Mesenteric fat pad (tissue), 1 donor: ENCODE measurements at regions not wholly inside any gene's neighbourhood (a gene's known extent, or its start where the extent isn't known, plus 50 kb on each side); places are given as distances from the start of the nearest gene placed in this dataset.
"Not testable (repeated sequence)": the region's sequence is repeated elsewhere in the genome, so short reads cannot be mapped to it uniquely, and the experiment has no call there.

ENCODE experiments used
- DNase-seq: peaks from one replicate; pipeline ENCODE4 v3.0.0-alpha.2; 2020; ENCODE audit warnings: low spot score
- donor health status: DM: yes; HTN: yes; CAD: no.

DNA sequence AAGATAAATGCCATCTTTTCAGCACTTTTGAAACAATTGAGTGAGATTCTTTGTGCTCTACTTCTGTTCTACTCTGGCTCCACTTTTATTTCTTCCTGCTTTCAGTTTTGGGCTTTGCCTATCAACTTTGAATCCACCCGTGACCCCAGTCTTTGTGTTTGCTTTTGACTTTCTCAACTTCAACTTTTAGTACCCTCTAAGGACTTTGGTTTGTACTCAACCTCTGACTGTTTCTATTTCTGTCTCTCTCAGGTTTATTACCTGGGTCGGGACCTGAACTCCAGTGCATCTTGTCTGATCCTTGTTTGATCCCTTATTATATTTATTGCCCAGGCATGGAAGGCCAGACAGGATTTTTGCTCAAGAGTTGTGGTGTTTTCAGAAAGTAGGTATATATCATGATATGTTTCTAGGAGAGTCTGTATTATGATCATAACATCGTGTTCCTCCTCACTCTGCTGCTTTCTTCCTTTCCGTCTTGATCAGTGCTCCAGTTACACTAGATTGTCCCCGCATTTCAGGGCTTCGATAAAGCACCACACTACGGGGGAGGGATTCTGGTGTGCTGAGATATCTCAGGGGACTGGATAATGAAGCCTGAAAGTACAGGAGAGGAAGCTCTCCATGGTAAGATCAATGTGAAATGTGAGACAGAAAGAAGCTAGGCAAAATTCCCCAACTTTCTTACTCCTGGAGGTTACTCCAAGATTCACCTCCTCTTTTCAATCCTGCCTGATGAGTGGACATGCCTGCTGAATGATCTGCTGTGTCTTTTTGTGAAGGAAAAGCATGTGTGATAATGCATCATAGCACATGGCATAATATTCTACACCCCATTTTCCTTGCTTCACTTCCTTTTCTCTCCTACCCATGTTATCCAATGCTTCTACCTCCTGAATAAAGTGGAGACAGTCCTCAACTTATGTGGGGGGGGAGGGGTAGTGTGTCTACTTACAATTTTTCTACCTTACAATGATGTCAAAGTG lies 155.5 kb upstream of the GRIN3A start:
- DNase-seq = no peak

DNA sequence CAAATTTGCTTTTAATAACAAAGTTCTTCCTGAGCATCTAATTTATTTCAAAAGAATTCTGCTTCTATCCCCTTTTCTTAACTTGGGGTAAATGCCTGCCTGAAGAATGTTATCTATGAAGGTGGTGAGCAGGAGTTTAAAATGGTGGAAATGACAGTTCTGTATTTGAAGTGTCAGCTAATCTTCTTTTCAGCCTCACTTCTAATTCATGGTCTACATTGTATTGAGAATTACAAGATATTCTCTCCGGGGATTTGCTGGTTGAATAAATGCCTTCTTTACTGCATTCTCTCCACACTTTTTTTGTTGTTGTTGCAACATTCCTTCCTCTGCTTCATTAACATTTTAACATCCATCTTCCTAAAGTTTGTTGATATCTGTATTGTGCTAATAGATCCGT lies 143.1 kb upstream of the GRIN3A start:
- no peak for DNase-seq

DNA sequence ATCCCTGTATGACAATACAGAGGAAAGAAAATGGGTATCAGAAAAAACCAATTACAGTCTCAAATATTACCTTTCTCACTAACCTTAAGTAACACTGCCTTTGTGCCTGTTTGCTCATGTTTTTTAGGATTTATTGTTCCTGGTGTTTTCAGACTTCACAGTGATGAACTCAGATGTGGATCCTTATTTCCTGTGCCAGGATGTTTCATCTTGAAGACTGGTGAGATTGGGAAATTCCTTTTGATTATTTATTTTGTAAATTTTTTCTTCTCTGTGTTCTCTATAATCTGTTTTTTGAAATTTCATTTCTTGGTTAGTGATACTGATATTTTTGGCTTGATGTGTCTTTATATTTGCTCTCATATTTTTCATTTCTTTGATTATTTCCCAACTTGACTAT lies 142.4 kb upstream of the GRIN3A start:
- no peak for DNase-seq

DNA sequence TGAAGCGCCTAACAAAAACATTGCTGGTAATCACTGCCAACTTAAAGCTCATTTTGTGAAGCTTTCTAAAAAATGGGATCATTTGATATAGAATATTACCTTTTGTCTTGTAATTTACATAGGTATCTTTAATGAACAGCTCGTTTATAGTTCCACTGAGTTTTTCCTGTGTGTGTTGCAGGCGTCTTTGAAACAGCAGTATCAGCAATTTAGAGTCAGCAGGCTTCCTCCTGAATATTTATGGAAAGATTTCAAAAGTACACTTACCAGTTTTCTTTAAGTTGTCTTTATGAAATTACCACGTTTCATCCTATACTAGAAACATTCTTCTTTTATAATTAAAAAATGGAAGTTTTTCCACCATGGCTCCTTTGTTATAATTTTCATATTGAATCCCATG lies 140.3 kb upstream of the GRIN3A start:
- DNase-seq = no peak

DNA sequence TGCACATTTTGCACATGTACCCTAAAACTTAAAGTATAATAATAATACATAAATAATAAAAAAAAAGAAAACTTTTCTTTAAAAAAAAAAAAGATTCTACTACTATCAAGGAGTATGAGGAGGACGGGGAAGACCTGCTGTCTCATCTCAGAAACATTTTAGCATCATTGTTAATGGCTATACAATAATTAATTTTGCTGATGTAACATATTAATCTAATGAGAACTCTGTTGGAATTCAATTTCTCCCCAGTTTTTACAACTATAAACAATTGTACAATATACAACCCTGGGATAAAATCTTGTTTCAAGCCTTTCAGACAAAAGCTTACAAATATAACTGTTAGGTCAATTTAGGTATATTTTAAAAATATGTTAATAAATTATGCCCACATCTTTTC lies 139.0 kb upstream of the GRIN3A start:
- DNase-seq = no peak

DNA sequence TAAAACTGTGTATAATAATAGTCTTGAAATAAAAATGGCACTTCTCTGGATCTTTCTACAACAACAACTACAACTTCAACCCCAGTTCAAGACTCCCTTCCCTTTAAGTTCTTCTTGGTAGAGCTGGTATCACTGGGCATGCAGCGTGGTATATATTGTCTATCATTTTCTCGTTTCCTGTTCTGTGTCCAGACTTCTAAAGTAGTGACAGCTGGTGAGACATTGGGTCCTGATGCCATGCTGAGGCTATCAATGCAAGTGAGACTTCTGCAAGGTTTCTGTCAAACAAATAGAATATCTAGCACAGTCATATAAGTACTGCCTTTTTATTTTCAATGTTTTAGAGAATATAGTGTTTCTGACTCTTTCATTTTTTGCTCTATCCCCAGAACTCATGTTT lies 123.0 kb upstream of the GRIN3A start:
- DNase-seq = no peak

DNA sequence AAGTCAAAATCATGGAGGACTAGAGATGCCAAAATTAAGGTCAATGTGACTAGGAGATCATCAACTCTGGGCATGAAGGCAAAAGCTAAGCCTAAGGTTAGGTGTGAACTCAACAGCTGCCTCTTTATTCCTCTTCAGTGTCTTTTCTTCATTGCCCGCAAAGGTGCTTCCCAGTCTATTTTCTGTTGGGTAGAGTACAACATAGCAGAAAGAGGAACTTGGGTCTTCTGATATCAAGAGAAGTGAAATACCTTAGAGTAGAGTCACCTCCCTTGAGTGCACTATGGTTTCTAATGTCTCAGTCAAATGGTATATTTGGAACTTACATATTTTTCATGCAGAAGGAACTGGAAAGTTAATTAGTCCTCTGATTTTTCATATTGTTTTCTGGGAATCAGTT lies 122.5 kb upstream of the GRIN3A start:
- DNase-seq = no peak

DNA sequence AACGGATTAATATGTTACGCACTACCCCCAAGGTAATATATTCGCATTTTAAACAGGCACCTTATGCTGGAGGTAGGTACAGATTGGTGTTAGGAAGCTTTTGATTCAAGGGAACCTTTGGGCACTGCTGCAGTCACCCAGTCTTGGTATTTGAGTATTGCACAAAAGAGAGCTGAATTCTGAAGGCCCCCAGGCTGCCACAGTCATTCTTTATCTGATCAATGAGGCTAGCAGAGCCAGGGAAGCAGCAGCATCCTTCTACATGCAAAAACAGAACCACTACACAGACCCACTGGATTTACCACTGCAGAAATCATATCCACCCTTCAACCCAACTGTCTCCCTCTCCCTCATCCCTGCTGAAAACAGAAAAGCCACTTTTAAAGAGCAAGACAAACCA lies 121.2 kb upstream of the GRIN3A start:
- no peak for DNase-seq

DNA sequence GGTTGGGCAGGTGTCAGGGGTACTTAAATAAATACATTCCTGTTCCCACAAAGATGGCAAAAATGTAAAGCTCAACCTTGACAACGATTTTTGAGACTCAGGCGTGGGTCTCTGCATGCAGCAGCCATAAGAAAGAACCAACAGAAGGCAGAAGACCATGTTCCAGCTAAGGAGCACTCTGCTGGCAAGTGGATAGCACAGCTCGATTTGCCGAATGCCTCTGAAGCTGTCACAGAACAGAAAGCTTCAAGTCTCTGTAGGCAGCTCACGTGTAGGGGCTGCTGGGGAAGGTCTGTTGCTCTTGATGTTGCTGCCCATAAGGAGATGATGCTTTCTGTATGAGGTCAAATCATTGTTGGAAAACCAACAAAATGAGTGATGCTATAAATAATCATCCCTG lies 119.6 kb upstream of the GRIN3A start:
- DNase-seq = no peak

DNA sequence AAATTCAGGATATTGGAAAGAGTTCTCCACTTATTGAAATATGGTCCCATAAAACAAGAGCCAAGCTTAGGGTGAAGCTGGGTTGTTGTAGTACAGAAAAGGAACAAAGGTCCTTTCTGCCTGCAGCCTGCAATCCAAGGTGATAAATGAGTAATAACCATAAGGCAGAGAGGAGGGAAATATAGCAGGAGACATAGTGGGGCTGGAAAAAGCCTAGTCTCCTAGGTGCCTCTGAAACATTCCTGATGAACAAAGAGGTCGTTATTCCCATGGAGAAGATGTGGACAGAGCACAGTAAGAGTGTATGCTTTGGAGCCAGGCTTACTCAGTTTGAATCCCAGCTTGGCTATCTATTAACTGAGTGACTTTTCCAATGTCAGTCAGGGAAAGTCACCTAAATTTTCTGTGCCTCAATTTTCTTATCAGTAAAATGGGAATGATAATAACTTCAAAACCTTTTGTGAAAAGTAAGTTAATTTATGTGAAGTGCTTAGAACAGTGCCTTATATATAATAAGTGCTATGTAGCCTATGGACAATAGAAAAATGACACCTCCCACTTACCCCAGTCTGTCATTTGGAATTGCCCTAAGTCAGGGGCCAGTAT lies 110.8 kb upstream of the GRIN3A start:
- no peak for DNase-seq

DNA sequence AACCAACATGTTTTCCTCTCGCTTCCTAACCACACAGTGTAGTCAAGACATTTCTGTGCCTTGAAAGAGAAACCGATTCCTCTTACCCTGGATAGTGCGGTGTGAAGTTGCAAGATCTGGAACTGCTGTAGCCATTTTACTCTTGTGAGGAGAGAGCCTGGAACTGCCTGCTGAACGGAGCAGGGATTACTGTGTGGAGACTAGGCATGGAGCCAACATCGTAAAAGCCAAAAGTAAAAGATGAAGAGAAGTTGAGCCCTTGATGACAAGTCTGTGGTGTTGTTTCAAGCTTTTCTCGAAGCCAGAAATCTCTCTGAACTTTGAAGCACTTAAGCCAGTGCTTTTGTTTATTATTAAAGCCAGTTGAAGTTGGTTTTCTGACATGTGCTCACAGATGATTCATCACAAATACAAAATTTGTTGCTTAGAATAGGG lies 110.1 kb upstream of the GRIN3A start:
- DNase-seq = no peak

DNA sequence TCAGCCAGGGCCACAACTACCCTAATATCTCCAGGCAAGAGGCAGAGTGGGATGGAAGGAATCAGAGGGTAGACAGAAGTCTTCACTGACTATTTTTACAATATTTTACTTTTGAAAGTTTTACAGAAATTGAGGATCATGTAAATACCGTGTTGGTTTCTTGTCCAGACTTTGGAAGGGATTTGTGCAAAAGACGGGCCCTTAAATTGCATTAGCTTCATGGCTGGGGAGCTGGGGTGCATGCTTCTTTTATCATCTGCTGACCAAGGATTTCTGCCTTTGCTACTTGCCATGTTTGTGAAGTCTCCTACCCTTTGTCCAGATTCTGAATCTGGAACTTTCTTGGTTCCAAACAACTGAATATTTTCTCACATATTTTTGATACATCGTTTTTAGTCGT lies 107.7 kb upstream of the GRIN3A start:
- DNase-seq = no peak

DNA sequence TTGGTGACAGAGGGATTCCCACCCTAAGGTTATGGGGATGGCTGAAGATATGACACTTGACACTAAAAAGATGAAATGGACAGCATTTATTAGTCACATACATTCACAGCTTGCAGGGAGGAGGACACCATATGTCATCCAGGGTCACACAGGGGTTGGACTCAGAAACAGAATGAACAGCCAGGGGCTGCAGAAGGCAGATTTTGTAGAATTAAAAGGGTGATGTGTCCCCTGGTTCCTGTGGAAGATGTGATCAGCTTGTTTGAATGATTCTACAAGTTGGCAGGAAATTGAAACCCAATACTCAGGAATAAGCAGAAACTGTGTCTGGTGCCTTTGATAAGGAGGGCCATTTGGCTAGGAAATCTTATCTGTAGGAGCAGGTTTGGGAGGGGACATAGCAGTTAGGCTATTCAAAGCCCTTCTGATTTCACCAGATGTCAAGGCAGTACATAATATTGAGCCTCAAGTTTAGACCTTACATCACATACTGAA lies 102.3 kb upstream of the GRIN3A start:
- no peak for DNase-seq

DNA sequence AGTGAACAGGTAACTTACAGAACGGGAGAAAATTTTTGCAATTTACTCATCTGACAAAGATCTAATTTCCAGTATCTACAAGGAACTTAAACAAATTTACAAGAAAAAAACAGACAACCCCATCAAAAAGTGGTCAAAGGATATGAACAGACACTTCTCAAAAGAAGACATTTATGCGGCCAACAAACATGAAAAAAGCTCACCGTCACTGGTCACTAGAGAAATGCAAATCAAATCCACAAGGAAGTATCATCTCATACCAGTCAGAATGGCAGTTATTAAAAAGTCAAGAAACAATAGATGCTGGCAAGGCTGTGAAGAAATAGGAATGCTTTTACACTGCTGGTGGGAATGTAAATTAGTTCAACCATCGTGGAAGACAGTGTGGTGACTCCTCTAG lies 100.5 kb upstream of the GRIN3A start:
- DNase-seq = not testable (repeated sequence)

DNA sequence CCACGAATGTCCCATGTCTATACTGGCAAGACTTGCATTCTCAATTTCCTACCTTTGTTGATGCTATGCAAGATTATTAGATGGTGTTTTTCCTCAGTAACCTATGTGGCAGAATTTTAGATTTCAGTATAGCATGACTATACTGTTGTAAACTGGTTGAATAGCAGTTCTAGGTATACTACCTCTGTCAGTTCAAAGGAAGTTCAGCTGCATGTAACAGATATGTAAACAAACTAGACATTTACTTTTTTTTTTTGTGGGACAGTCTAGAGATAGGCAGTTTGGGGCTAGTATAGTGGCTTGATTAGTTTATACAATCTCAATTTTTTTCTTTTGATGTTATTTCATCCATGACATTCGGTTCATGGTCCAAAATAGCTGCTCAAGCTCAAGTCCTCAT lies 97.6 kb upstream of the GRIN3A start:
- DNase-seq = no peak

DNA sequence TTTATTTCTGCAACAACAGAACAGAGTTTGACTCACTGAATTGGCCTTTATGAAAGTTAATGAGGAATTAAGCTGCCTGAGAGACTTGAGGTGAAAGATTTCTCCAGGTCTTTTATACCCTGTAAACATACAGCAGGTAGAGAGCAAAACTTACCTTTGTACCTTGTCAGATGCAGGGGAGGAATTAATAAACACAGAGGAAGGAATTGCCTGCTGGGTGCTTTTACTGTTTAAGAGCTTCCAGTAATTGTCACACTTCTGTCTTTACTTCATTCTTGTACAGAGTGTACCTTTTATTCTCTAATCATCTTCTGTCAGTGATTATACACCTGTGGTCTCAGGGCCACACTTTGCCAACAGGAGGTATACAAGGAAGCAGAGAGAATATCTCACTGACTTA lies 94.0 kb upstream of the GRIN3A start:
- DNase-seq = no peak

DNA sequence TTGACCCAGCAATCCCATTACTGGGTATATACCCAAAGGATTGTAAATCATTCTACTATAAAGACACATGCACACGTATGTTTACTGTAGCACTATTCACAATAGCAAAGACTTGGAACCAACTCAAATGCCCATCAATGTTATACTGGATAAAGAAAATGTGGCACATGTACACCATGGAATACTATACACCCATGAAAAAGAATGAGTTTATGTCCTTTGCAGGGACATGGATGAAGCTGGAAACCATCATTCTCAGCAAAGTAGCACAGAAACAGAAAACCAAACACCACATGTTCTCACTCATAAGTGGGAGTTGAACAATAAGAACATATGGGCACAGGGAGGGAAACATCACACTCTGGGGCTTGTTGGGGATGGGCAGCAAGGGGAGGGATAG lies 83.0 kb upstream of the GRIN3A start:
- DNase-seq = not testable (repeated sequence)

DNA sequence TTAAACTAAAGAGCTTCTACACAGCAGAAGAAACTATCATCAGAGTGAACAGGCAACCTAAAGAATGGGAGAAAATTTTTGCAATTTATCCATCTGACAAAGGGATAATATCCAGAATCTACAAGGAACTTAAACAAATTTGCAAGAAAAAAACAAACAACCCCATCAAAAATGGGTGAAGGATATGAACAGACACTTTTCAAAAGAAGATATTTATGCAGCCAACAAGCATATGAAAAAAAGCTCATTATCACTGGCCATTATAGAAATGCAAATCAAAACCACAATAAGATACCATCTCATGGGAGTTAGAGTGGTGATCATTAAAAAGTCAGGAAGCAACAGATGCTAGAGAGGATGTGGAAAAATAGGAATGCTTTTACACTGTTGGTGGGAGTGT lies 82.5 kb upstream of the GRIN3A start:
- not testable (repeated sequence) for DNase-seq

DNA sequence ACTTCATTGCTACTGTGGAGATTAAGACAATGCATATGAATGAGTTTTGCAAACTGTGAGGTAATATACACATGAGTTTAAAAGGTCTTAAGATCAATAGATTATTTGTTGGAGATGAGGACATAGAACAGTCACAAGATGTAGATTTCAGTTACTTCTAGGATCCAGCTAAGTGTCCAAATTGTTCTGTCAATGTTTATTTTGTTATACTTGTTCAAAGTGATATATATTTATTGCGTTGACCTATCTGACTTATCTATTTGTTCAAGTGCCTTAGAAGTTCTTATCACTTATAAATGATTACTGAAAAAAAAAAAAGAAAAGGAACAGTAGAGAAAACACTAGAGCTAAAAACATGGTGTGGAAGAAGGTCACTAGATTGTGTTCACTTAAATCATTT lies 75.6 kb upstream of the GRIN3A start:
- no peak for DNase-seq

DNA sequence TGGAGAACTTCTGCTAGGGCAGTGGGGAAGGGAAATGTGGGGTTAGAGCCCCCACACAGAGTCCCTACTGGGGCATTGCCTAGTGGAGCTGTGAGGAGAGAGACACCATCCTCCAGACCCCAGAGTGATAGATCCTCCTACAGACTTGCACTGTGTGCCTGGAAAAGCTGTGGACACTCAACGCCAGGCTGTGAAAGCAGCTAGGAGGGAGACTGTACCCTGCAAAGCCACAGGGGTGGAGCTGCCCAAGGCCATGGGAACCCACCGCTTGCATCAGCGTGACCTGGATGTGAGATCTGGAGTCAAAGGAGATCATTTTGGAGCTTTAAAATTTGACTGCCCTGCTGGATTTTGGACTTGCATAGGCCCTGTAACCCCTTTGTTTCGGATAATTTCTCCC lies 69.4 kb upstream of the GRIN3A start:
- DNase-seq = not testable (repeated sequence)

DNA sequence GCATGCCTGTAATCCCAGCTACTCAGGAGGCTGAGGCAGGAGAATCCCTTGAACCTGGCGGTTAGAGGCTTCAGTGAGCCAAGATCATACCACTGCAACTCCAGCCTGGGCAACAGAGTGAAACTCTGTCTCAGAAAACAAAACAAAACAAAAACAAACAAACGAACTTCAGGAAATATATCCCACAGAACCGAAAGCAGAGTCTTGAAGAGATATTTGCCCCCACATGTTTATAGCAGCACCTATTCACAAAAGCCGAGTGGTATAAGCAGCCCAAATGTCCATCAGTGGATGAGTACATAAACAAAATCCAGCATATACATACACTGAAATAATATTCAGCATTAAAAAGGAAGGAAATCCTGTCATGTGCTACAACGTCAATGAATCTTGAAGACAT lies 57.6 kb upstream of the GRIN3A start:
- no peak for DNase-seq

DNA sequence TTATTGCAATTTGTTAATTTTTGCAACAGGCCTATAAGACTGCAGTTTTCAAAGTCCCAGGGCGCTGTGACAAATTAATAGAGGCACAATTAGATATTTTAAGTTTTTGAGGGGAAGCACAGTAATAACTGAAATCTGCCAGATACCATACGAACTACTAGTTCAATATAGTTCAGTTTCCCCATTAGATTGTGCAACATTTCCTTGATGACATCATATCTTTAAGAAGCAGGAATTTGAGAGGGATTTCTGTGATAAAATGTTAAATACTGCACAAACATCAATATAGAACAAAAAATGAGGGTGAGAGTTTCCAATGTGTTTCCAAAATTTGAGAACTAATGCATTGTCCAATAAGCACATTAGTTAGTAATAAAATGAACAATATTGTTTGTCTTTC lies 56.7 kb upstream of the GRIN3A start:
- no peak for DNase-seq

DNA sequence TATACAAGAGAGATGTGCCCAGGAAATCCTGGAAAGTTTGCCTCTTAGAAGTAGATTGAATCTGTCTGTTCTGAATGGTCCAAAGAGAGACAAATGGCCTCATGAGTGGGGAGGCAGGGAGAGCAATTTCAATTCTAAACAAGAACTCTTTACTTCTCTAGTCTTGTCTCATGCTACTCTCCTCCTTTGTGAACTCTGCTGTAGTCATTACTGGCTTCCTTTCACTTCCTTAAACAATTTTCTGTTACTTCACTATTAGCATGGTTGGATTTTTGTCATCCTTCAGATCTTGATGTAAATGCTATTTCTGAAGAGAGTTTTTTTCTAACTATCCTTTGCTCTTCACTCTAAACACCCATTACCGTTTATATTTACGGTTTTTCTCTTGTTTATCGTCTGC lies 54.0 kb upstream of the GRIN3A start:
- no peak for DNase-seq
